Peyer's patch (tissue), 4 donors: ENCODE measurements at regions not wholly inside any gene's neighbourhood (a gene's known extent, or its start where the extent isn't known, plus 50 kb on each side); places are given as distances from the start of the nearest gene placed in this dataset.

Source experiments
- POLR2A ChIP-seq, 2 donors: fragments of 450-650 bp; IDR thresholded peaks; one replicate each; pipeline ENCODE4 v1.5.1; 2017; ENCODE audit warnings: antibody characterized with exemption in 2 of 2, mild to moderate bottlenecking in 2 of 2, moderate library complexity in 2 of 2
- TF ChIP-seq, protein P1 (sequence below), 6 experiments: fragments of 450-650 bp in 4 of 6; fragments of 200-600 bp in 2 of 6; sonication (generic) in 1 of 6; IDR thresholded peaks; one replicate each; pipeline ENCODE4 v1.5.1; 2017 to 2019; ENCODE audit warnings: antibody characterized with exemption in 6 of 6, mild to moderate bottlenecking in 3 of 6, moderate library complexity in 1 of 6

DNA sequence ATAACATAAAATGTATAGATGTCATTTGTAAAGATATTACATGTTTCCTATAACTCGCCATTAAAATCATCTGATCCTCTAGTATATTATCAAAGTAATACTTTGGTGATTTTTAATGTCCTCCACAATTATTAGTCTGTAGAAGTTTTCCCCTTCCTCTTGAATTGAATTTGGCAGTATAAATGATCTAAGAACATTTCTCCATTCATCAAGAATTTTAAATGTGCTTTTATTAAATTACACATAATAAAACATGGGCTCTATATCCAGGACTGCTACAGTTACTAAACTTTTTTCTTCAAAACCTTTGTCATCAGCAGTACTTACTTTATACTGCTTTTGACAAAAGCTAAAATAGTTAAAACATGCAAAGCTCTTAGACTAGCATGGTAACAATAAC, 315.4 kb upstream of the ZC3H15 start:
- TF ChIP-seq, protein P1, sequence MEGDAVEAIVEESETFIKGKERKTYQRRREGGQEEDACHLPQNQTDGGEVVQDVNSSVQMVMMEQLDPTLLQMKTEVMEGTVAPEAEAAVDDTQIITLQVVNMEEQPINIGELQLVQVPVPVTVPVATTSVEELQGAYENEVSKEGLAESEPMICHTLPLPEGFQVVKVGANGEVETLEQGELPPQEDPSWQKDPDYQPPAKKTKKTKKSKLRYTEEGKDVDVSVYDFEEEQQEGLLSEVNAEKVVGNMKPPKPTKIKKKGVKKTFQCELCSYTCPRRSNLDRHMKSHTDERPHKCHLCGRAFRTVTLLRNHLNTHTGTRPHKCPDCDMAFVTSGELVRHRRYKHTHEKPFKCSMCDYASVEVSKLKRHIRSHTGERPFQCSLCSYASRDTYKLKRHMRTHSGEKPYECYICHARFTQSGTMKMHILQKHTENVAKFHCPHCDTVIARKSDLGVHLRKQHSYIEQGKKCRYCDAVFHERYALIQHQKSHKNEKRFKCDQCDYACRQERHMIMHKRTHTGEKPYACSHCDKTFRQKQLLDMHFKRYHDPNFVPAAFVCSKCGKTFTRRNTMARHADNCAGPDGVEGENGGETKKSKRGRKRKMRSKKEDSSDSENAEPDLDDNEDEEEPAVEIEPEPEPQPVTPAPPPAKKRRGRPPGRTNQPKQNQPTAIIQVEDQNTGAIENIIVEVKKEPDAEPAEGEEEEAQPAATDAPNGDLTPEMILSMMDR (IDR thresholded peaks at IDR 0.05), result no peak
- no peak for TF ChIP-seq POLR2A (IDR thresholded peaks at IDR 0.05)
